C4-2B (cell line): ENCODE measurements at regions not wholly inside any gene's neighbourhood (a gene's known extent, or its start where the extent isn't known, plus 50 kb on each side); places are given as distances from the start of the nearest gene placed in this dataset.

Experiments used
- CTCF ChIP-seq: fragments of 450-650 bp; conservative IDR thresholded peaks from 2 replicates; pipeline ENCODE4 v1.5.1; 2017; ENCODE audit warnings: mild to moderate bottlenecking
- ZFX ChIP-seq: fragments of 450-650 bp; IDR thresholded peaks from 2 replicates; pipeline ENCODE4 v1.6.1; 2017

GRCh38 chr12:53867216-53868012 lies 71.2 kb upstream of the HOXC13 start:
- TF ChIP-seq CTCF (no peak), ZFX (no peak)
